A204.1 (cell line): ENCODE measurements at regions not wholly inside any gene's neighbourhood (a gene's known extent, or its start where the extent isn't known, plus 50 kb on each side); places are given as distances from the start of the nearest gene placed in this dataset.

Experiments used
- FAIRE-seq: peaks from 2 replicates; lab custom pipeline; 2012; peaks lifted over from hg19 to GRCh38; lab: Jason Lieb, UNC

DNA sequence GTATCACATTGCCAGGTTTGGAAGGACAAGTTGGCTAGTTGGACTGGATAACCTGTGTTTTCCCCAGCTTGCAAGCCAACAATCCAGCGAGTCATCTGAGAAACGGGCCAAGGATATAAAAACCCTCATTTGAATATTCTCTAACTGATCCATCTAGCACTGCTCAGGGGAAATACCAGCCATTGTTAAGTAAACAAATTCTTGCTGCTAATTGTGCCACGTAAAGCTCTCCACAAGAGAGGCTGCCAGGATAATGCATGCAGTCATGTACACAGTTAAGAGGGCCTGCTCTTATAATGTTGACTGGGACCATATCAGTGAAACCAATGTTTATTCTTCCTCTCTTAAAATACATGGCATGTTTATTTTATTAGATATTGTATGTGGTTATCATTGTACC lies 663.2 kb upstream of the SGCG start:
- no peak for FAIRE-seq

DNA sequence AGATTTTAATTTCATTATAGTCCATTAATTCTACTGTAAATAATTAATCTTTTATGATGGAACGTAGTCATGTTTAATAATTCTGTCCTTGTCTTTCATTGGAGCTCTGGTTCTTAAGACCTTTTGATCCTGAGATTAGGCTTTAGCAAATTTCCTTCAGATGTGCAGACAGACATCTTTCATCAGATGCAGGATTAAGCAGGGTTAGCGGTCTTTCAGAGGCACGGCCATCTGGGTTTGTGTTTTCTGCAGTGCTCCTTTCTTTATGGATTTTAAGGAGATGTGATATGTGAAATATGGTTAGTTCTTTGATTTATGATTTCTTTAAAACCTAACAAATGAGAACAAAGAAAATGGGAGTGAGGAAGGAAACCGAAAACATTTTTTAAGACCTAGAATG lies 643.9 kb upstream of the SGCG start:
- FAIRE-seq: no peak

DNA sequence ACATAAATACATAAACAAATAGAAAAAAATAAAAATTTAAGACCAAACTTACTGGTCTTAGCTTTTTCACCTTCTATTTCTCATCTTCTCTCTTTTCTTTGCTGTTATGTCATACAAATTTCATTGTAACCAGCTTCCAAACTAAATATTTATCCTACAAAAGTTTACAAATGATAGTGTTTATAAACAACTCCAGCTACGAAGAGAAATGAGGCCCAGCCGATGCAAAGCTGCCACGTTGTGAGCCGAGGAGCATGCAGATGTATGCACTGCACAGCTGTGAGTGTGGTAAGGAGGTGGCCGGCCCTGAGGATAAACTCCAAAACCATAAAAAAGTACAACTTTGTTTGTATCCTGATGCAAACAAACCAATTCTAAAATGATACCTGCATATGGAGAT lies 642.4 kb upstream of the SGCG start:
- no peak for FAIRE-seq

DNA sequence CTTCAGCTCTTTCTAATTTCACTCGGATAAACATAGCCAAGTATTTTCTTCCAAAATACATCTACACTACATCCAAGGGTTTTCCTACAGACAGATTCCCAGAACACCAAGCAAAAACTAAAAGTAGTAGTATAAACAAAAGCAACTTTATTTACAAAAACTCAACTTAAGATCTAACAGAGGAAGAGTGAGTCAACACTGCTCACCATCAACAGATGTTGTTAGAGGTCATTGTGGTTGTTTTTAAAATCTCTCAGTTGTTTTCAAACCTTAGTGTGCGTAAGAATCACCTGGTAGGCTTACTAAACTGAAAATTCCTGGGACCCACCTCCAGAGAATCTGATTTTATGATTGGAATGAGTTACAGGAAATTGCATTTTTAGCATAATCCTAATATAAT lies 631.7 kb upstream of the SGCG start:
- FAIRE-seq: no peak

DNA sequence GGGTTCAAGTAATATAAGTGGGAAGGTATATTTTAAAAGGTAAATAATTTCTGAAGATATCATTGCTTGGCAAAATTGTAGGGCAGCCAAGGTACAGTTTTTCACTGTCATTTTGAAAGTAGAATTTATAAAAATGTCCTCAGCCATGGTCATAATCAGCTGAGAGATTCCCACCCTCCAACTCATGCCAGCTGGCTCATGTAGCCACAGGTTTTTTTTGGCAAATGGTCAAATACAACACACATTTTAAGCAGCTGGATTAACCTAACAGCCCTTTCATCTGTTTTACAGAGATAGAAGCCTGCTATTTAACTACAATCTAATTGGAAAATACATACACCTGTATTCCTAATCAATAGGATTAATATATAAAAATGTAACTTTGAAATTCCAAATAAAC lies 619.2 kb upstream of the SGCG start:
- FAIRE-seq: no peak

DNA sequence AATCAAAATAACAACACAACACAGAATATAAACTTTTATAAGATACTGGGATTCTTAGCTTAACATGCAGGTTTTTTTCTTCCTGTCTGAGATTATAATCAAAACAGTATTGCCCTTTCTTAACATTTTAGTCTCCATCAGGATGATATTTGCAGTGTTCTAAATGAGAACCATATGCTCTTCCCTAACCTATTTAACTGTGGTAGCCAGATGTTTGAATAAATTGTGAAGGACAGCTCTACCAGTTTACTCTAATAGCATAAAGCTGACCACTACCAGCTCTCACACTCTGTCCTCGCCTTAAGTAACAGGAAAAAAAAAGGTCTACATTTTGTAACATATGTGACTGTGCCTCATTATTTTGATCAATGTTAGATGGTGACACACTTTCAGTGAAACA lies 618.7 kb upstream of the SGCG start:
- no peak for FAIRE-seq

DNA sequence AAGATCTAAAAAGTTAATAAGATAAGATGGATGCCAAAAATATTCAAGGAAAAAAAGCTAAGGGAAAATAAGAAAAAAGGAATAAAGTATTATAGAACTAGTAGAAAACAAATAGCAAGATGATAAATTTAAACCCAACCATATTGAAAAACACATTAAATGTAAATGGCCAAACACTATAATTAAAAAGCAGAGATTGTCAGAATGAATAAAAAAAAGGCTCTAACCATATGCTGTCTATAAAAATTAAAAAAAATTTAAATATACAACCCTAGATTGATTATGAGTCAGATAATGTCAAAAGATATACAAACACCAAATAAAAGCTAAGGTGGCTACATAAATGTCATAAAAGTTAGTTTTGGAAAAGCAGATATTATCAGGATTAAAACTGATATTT lies 617.5 kb upstream of the SGCG start:
- peak; percentile 35 for FAIRE-seq

DNA sequence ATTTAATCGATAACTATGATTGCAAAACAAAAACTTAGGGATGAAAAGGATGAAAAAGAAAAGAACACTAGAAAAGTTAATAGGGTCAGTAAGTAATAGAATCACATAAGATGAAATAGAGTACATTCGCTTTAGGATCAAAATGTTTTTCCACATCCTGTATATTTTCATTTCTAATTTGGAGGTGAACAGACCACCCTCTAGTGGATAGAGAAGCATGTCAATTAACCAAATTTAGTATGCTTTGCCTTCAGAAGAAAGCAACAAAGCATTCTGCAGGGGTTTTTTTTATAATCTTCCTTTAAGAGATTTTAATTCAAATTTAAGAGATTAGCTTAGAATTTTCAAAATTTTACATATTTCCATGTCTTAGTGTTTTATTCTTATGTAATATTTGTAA lies 611.0 kb upstream of the SGCG start:
- FAIRE-seq: no peak

DNA sequence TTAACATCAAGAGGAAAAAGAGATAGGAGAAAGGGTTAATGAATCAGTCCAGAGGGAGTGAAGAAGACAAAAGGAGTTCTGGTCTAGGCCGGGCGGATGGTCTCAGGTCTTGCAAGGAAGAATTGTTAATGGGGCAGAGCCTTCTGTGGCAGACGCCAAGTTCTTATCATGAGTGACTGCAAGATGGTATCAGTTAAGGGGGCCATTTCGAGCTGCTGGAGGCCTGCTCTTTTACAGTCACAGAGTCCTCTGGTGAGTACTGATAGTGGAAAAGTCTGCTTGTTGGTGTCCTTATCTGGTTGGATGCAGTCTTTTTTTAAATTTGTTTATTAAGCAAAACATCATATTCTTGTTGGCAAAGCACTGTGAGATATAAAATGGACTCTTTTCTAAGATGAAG lies 590.9 kb upstream of the SGCG start:
- FAIRE-seq: no peak

DNA sequence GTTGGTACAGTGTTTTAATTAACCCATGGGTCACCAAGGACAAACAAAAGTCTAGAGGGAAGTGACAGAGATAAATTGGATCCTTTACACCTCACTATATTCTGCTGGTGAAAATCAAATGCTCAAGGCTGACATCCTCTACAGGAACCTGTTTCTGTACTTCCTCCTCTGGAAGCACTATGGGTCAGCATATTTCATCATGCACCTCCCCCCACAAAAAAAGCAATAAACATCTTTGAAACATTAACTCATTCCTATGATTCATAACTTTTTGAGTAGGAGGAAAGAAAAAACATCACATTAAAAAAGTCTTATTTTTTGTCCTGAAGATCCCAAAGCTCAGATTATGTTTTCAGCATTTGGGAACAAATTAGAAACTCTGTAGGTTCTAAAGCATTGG lies 588.3 kb upstream of the SGCG start:
- no peak for FAIRE-seq

DNA sequence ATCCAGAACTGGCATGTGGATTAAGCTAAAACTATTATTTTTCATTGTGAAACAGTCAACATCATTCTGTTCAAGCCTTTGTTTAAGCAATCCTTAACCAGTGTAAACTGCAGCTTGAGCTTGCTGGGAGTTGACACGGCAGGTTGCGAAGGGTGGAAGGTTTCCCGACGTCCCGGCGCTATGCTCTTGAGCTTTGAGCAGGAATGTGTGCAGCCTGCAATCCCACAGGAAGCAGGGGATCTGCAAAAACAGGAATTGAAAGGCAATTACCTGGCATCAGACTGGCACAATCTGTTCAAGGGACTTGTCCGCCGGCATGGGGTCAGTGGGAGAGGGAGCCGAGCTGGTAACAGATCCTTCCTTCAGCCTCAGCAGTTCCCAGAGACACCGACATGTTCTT lies 586.7 kb upstream of the SGCG start:
- FAIRE-seq: no peak

DNA sequence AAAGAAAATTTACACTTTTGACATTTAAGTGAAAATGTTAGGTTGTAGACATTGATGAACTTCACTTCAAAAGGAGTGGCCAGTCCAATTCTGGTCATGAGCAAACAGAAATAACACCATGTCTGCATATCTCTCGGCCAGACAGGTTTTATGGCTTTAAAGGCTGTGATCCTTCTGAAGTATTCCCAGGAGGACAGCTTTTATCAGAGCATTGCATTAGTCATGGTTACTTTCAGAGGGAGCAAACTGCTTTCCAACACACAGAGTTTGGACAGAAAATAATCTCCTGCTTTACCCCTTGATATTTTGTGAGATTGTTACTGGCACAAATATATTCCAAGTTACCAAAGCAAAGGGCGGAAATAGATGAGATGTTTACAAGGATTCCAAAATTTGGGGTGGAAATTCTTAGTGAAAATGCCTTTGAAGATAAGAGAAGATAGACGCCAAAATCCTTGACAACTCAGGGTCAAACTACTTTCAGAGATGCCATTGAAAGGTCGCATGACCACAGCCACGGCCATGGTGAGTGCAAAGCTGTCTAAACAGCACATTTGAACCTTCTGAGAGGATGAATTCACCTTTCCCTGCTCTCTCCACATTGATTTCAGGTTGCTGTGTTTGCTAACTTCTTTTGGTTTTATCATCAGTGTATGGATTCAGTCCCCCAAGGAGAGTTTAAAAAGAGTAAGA lies 584.5 kb upstream of the SGCG start:
- no peak for FAIRE-seq

DNA sequence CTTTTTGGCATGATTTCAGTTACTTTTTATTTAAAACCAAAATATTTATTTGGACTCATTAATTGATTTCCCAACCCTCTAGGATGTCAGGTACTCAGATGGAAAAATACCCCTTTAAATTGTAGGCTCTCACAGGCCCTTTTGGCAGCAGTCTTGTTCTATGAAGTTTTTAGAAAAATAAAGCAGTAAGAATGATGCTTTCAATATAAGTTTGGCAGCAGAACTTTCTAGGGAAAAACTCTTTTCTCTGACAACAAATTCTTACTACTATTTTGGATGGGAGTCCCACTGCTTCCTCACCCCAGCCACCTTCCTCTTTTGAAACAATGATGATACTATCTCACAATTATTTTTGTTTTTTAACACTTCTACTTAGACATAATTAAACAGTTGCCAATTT lies 581.6 kb upstream of the SGCG start:
- no peak for FAIRE-seq

DNA sequence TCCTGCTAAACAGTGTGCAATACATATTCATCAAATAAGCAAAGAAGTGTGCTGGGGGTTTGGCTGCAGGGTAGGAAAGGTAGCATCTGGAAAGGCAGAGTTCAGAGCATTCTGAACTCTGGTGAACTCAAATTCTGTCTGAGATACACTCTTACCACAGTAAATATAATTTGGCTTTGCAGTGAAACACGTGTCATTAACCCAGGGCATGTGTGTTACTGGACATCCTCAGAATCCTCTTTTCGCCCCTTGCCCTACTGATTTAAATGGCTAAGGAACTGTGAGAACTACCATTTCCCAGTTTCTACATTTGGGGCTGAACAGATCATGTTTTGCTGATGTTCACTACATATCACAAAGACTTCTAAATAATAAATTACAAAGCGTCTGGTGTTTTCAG lies 562.8 kb upstream of the SGCG start:
- no peak for FAIRE-seq

DNA sequence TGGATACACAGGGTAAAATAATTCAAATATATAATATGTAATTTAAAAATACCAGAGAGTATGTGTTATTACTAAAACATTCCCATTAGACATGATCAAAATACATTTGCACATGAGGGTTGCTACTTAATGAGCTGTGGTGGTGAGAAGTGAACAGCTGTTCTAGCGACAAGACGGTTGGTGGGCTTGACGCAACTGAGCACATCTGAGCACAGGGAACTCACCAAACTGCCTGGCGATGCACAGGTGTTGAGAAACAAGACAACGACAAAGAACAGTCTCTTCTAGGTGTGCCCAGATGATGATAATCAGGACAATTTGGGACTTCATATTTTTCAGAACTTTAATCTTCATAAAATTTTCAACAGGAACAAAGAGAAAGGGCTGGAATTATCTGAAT lies 555.1 kb upstream of the SGCG start:
- no peak for FAIRE-seq

DNA sequence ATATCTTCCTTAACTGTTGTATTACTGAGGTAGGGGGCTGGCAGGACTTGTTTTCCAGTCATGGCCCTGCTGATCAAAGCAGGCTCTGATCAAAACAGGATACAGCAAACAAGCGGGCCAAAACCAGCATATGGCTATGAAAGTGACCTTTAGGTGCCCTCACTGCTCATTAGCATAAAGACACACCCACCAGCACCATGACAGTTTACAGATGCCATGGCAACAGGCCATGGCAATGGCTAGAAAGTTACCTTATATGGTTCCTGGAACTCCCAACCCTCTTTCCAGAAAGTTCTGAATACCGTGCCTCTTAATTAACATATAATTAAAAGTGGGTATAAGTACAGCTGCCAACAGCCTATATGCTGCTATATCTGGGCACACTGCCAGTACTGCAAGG lies 551.4 kb upstream of the SGCG start:
- FAIRE-seq: no peak

DNA sequence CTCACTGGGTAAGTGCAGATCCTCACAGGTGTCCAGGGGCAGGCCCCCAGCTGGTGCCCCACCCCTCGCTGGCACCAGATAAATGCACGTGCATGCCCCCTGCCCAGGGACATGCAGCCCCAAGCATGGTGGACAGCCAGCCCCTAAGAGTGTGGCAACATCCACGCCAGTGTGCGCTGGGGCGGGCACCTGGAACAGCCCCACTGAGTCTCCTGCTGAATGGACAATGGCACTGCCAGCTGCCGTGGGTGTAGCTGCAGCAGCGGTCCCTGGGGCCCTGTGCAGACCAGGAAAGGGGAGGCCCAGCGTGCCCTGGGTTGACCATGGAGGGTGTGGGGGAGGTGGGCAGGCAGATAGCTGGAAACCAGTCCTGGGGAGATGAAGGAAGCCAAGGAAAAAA lies 538.7 kb upstream of the SGCG start:
- no peak for FAIRE-seq

DNA sequence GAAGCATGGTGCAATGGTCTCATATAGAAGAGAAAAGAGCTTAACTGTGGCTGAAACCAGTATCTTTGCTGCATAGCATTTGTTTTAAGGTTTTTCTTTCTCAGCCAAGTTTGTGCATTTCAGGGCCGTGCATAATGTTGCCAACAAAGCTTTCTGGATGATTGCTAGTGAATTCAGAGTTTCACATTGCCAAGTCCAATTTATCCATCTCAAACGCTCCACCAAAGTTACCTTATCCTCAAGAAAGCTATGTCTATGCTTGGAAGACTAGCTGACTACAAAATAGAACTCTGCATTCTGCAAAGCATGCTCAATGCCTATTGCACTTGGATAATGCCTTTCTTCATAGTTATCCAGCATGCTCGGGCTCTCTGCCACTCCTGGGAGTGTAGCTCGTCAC lies 535.8 kb upstream of the SGCG start:
- FAIRE-seq: no peak

DNA sequence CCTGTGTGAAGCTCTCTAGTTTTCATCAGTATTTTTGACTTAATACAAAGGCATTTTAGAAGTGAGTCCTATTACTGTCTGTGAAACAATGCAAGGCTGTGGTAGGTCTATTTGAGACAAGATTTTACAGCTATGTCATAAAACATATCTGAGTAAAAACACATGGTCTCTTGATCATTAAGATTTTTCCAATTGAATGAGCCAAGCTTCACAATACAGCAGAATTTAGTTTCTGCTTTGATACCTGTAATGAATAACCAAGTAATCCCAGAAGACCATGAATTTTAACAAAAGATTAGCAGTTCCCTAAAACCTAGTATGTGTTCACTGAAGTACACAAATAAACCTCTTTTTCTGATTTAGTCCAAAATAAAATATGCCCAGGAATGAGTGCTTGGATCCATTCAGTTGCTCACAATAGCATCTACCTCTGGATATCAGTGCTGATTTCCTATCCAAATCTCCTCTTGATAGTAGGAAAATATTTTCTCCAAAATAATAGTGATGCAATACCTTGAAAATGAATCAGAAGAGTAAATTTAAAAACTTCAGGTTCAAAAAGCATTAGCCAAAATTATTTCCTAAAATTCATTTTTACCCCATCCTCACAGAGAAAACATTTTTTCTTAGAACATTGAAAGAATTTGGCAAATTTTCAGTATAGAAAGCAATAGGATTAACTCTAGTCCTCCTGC lies 533.5 kb upstream of the SGCG start:
- FAIRE-seq: no peak

DNA sequence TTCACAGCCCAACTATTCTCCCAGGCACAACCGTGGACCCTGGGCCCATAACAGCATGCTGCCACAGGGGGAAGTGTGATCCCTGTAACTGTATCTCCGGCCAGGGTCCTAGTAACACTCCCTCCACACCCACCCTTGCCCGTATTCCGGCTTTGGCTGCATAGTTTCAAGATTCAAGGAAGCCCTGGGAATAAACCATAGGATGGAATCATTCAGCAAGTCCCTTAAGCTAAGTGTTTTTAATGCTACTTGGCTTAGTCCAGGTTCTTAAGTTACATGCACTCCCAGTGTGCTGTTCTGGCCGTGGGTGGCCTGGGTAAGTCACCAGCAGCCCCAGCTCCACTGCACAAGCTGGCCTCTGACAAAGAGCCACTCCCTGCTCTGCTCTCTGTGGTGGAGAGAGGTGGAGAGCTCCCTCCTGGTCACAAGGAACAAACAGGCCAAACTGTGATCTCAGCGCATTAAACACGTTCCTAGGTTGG lies 532.4 kb upstream of the SGCG start:
- no peak for FAIRE-seq

DNA sequence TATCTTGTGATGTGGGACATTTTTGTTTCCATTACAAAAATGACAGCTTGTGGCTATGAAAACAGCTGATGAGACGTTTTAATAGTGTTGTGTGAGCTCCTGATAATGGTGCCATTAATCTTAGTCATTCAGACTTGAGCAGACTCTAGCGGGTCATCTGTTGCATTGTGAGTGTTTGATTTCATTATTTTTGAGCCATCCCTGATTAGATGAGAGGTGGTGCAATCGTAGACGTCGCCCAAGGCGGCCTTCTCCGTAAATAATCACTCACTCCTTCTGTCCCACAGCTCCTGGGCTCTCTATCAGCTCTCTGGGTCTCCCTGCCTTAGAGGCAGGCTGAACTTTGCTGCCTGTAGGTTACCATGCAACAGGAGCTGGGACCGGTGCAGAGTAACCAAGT lies 528.0 kb upstream of the SGCG start:
- FAIRE-seq: no peak

DNA sequence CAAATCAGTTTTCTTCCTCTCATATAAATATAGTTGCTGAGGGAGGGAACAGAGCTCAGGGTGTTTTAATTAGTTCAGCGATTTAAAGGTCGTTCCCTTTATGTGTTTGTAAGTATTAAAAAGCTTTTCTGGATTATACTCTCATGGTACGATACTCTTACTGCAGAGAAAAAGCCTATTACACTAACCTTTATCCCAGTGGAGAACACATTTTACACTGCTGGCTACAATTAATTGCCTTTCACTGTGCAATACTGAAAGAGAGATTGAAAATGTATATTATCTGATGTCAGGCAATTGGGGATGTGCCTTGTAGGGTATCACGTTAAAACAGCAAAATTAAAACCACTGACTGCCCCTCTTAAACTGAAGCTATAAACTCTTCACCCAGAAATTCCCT lies 526.9 kb upstream of the SGCG start:
- no peak for FAIRE-seq

DNA sequence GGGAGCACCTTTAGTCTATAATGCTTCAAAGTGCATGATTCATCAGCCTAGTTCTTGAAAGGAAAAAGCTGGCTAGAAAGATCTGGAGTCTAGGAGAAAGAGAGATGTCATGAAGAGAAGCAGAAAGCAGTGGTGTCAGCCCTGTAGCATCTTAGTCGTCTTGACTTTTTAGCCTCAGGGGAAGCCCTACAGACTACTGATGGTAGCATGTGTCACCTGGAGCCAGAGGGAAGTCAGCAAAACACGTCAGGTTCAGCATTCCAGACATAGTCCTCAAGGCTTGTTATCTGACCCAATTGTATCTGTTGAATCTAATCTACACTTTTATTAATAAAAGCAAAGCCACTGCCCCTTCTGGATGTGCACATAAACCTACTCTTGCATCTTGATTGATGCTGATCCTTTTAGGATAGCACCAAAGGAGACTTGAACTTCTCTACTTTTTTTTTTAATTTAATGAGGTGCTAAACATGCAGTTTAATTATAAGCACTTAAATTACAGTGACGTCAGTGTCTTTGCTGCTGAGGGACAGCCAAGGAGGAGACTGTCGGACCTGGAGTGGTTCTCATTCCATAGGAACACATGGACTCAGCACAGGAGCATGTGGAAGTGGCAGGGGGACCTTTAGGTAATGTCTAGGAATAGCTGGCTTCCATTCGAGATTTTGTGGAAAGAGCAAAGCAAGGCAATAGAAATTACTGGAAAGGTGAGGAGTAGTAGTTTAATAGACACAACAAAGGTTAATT lies 525.5 kb upstream of the SGCG start:
- no peak for FAIRE-seq

DNA sequence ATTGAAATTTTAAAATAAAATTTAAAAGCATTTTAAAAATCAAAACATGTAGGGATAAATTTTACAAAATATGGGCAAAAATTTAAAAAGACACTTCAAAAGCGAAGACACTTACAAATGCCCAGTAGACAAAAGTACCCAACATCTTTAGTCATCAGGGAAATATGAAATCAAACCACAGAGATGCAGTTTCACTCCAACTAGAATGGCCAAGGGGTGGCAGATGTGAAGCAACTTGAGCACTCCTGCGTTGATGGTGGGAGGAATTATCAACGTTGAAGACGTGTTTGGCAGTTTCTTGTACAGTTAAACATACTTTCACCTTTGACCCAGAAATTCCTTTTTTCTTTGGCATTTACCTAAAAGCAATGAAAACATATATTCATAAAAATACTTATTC lies 518.0 kb upstream of the SGCG start:
- FAIRE-seq: no peak
